SK-N-SH (cell line): ENCODE measurements at regions not wholly inside any gene's neighbourhood (a gene's known extent, or its start where the extent isn't known, plus 50 kb on each side); places are given as distances from the start of the nearest gene placed in this dataset.

Experiments used
- CTCF ChIA-PET: fragments of 300-600, 350-600 bp; formaldehyde crosslinking; extraction: SDS; loops from one replicate; lab custom pipeline; 2021; lab: Yijun Ruan, JAX
- POLR2A ChIA-PET: fragments of 350-600 bp; sonication (Branson Sonifier 250); formaldehyde crosslinking; extraction: SDS; loops from one replicate; lab custom pipeline; 2020; ENCODE audit warnings: antibody characterized with exemption, inconsistent platforms; lab: Yijun Ruan, JAX
- DNase-seq: peaks from one replicate; pipeline ENCODE4 v3.0.0; 2012
- H2AFZ ChIP-seq: fragments of 200-600 bp; sonication (generic); 2 replicates; pipeline ENCODE4 v1.8.1; 2016; ENCODE audit warnings: antibody characterized with exemption, mild to moderate bottlenecking, low read depth
- H3F3A ChIP-seq: fragments of 200-600 bp; sonication (generic); replicated peaks from 2 replicates; pipeline ENCODE3; 2016; ENCODE audit warnings: antibody characterized with exemption, mild to moderate bottlenecking; ENCODE audit not compliant: insufficient read depth
- H3K27ac ChIP-seq, 2 experiments: fragments of 200-500 bp in 1 of 2; fragments of 200-600 bp in 1 of 2; sonication (Bioruptor generic) in 1 of 2; sonication (generic), shearing (Covaris generic) in 1 of 2; 2 replicates each; pipeline versions ENCODE4 v1.5.1 to v1.6.1; 2014 to 2016; ENCODE audit warnings: low read depth in 2 of 2, inconsistent platforms in 1 of 2, low read length in 1 of 2, mild to moderate bottlenecking in 1 of 2, mixed read lengths in 1 of 2
- H3K27me3 ChIP-seq: fragments of 200-600 bp; sonication (generic), shearing (Covaris generic); 2 replicates; pipeline ENCODE4 v1.6.1; 2016; ENCODE audit warnings: mixed run types; ENCODE audit not compliant: insufficient read depth
- H3K36me3 ChIP-seq, 2 experiments: fragments of 200-500 bp in 1 of 2; fragments of 200-600 bp in 1 of 2; sonication (Bioruptor generic) in 1 of 2; sonication (generic) in 1 of 2; replicated peaks in 1 of 2; 2 replicates each; pipeline versions ENCODE3 to v1.5.1; 2014 to 2016; ENCODE audit warnings: low read length in 1 of 2, mild to moderate bottlenecking in 1 of 2; ENCODE audit not compliant: insufficient read depth in 2 of 2, control insufficient read depth in 1 of 2
- H3K4me1 ChIP-seq, 2 experiments: fragments of 200-500 bp in 1 of 2; fragments of 200-600 bp in 1 of 2; sonication (Bioruptor generic) in 1 of 2; sonication (generic), shearing (Covaris generic) in 1 of 2; 2 replicates each; pipeline versions ENCODE4 v1.5.1 to v1.6.1; 2014 to 2016; ENCODE audit warnings: low read depth in 1 of 2, low read length in 1 of 2, mixed run types in 1 of 2; ENCODE audit not compliant: insufficient read depth in 2 of 2, control insufficient read depth in 1 of 2
- H3K4me2 ChIP-seq: fragments of 200-600 bp; sonication (generic), shearing (Covaris generic); 2 replicates; pipeline ENCODE4 v1.6.1; 2017; ENCODE audit warnings: mixed run types
- H3K4me3 ChIP-seq, 2 experiments: fragments of 200-500 bp in 1 of 2; fragments of 200-600 bp in 1 of 2; sonication (Bioruptor generic) in 1 of 2; sonication (generic), shearing (Covaris generic) in 1 of 2; 2 replicates each; pipeline versions ENCODE4 v1.5.1 to v1.8.1; 2014 to 2016; ENCODE audit warnings: low read depth in 2 of 2, inconsistent platforms in 1 of 2, low read length in 1 of 2, mild to moderate bottlenecking in 1 of 2, mixed read lengths in 1 of 2, moderate library complexity in 1 of 2
- H3K79me2 ChIP-seq: fragments of 200-600 bp; sonication (generic); 2 replicates; pipeline ENCODE4 v1.8.1; 2017; ENCODE audit warnings: mild to moderate bottlenecking; ENCODE audit not compliant: insufficient read depth
- H3K9ac ChIP-seq: fragments of 200-600 bp; sonication (generic); 2 replicates; pipeline ENCODE4 v1.6.1; 2017; ENCODE audit warnings: mixed run types
- H3K9me2 ChIP-seq: fragments of 200-600 bp; sonication (generic); 2 replicates; pipeline ENCODE4 v1.6.1; 2017; ENCODE audit warnings: mixed run types
- H3K9me3 ChIP-seq: fragments of 200-600 bp; sonication (generic); 2 replicates; pipeline ENCODE4 v1.6.1; 2017; ENCODE audit warnings: mixed run types, mild to moderate bottlenecking, moderate library complexity
- H4K20me1 ChIP-seq: fragments of 200-600 bp; sonication (generic); 2 replicates; pipeline ENCODE4 v1.6.1; 2017; ENCODE audit warnings: mild to moderate bottlenecking, mixed run types; ENCODE audit not compliant: insufficient read depth
- CTCF ChIP-seq: fragments of 200-600 bp; sonication (generic); IDR thresholded peaks from 2 replicates; pipeline ENCODE4 v1.6.1; 2017; ENCODE audit warnings: antibody characterized with exemption, mild to moderate bottlenecking, moderate library complexity
- ELF1 ChIP-seq: IDR thresholded peaks from 2 replicates; pipeline ENCODE4 v1.4.0; 2012
- EZH2phosphoT487 ChIP-seq: fragments of 200-600 bp; sonication (generic); IDR thresholded peaks from 2 replicates; pipeline ENCODE4 v1.6.1; 2017; ENCODE audit warnings: low read depth, mixed run types, mild to moderate bottlenecking, antibody characterized with exemption, moderate library complexity, borderline replicate concordance
- FOXM1 ChIP-seq: IDR thresholded peaks from 2 replicates; pipeline ENCODE4 v1.4.0; 2012; ENCODE audit warnings: low read depth, mild to moderate bottlenecking
- GABPA ChIP-seq: IDR thresholded peaks from 2 replicates; pipeline ENCODE4 v1.4.0; 2012; ENCODE audit warnings: low read depth, mild to moderate bottlenecking
- GATA2 ChIP-seq: sonication (generic); formaldehyde crosslinking; IDR thresholded peaks from 2 replicates; pipeline ENCODE4 v1.5.0; 2020; ENCODE audit warnings: mild to moderate bottlenecking, missing genetic modification reagents
- IRF3 ChIP-seq: fragments of 150-350 bp; IDR thresholded peaks from 2 replicates; pipeline ENCODE4 v1.6.1; 2016; ENCODE audit warnings: mild to moderate bottlenecking, low read depth, low read length
- RAD21 ChIP-seq: IDR thresholded peaks from 2 replicates; pipeline ENCODE4 v1.6.1; 2012; ENCODE audit warnings: mild to moderate bottlenecking, low read length
- RCOR1 ChIP-seq: fragments of 150-350 bp; IDR thresholded peaks from 2 replicates; pipeline ENCODE4 v1.6.1; 2017; ENCODE audit warnings: antibody characterized with exemption, low read length
- REST ChIP-seq: IDR thresholded peaks from 2 replicates; pipeline ENCODE4 v1.6.1; 2012; ENCODE audit warnings: mild to moderate bottlenecking, low read depth, low read length, moderate library complexity
- TEAD4 ChIP-seq: IDR thresholded peaks from 2 replicates; pipeline ENCODE4 v1.4.0; 2012; ENCODE audit warnings: mild to moderate bottlenecking, borderline replicate concordance; ENCODE audit not compliant: insufficient read depth
- USF2 ChIP-seq: fragments of 150-350 bp; IDR thresholded peaks from 2 replicates; pipeline ENCODE4 v1.6.1; 2017; ENCODE audit warnings: antibody characterized with exemption, low read length, low read depth, borderline replicate concordance
- YY1 ChIP-seq: IDR thresholded peaks from 2 replicates; pipeline ENCODE4 v1.4.0; 2012; ENCODE audit warnings: low read depth, mild to moderate bottlenecking
- ZBTB33 ChIP-seq: IDR thresholded peaks from 2 replicates; pipeline ENCODE4 v1.4.0; 2012; ENCODE audit warnings: low read depth, borderline replicate concordance
- WGBS: methylation state at CpG from one replicate; pipeline ENCODE4 v1.1.6; 2017; ENCODE audit warnings: low lambda C conversion rate; 5-methylcytosine and 5-hydroxymethylcytosine counted together

GRCh38 chr2:7256377-7256776 lies 339.2 kb downstream of the RNF144A start:
- Histone ChIP-seq H3K4me2 (no peak overlapping the region), H3K36me3 (no peaks in the 10 kb centered on the region), H2AFZ (no peak overlapping the region), H3K4me3 (no peak overlapping the region), H4K20me1 (no peaks in the 10 kb centered on the region), H3K27me3 (no peaks in the 10 kb centered on the region), H3K79me2 (no peaks in the 10 kb centered on the region), H3K9me2 (no peaks in the 10 kb centered on the region), H3K27ac (no peak overlapping the region), H3F3A (no peaks in the 10 kb centered on the region), H3K9ac (no peak overlapping the region), H3K4me1 (no peaks in the 10 kb centered on the region), H3K9me3 (no peaks in the 10 kb centered on the region)
- TF ChIP-seq ZBTB33 (no peak), GABPA (no peak), IRF3 (no peak), RCOR1 (no peak), EZH2phosphoT487 (no peak), TEAD4 (no peak), USF2 (no peak), YY1 (no peak), ELF1 (no peak), RAD21 (no peak), REST (no peak), CTCF (no peak), GATA2 (no peak), FOXM1 (no peak)
- WGBS, result 73% methylated on average over 5 of the region's 5 CpGs
- CTCF ChIA-PET, result no interaction called here
- POLR2A ChIA-PET, result no interaction called here
- no peak for DNase-seq
